Ovary (tissue), 3 donors: ENCODE measurements at regions not wholly inside any gene's neighbourhood (a gene's known extent, or its start where the extent isn't known, plus 50 kb on each side); places are given as distances from the start of the nearest gene placed in this dataset.

Experiments used
- EP300 ChIP-seq: sonication (generic); formaldehyde crosslinking; IDR thresholded peaks from one replicate; pipeline ENCODE4 v1.6.1; 2017; ENCODE audit warnings: antibody characterized with exemption
- POLR2A ChIP-seq: fragments of 450-650 bp; IDR thresholded peaks from one replicate; pipeline ENCODE4 v1.6.1; 2017; ENCODE audit warnings: antibody characterized with exemption, mild to moderate bottlenecking, moderate library complexity
- TF ChIP-seq, protein P1 (sequence below), 3 donors: fragments of 450-650 bp in 2 of 3; fragments of 200-600 bp in 1 of 3; IDR thresholded peaks; one replicate each; pipeline versions ENCODE4 v1.5.1 to v1.8.0; 2016 to 2022; ENCODE audit warnings: antibody characterized with exemption in 3 of 3, mild to moderate bottlenecking in 1 of 3
- donor health status: DM: no; HTN: no; CAD: no.

DNA sequence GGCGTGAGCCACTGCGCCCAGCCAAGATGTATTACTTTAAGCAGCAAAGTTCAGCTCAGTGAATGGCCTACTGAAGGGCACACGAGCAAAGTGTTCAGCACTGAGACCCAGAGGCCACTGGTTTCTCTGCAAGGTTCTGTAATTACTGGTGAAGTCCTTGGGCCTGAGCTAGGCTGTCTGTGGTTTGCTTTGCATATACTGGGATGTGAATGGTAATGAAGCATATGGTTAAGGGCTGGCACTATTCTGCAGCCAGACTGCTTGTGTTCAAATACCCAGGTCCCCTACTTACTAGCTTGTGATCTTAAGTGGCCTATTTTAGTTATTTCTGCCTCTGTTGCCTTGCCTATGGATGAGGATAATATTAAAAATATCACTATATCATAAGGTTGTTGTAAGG lies 72.0 kb downstream of the LLPH start:
- TF ChIP-seq POLR2A (no peak), EP300 (no peak)
- TF ChIP-seq, protein P1, sequence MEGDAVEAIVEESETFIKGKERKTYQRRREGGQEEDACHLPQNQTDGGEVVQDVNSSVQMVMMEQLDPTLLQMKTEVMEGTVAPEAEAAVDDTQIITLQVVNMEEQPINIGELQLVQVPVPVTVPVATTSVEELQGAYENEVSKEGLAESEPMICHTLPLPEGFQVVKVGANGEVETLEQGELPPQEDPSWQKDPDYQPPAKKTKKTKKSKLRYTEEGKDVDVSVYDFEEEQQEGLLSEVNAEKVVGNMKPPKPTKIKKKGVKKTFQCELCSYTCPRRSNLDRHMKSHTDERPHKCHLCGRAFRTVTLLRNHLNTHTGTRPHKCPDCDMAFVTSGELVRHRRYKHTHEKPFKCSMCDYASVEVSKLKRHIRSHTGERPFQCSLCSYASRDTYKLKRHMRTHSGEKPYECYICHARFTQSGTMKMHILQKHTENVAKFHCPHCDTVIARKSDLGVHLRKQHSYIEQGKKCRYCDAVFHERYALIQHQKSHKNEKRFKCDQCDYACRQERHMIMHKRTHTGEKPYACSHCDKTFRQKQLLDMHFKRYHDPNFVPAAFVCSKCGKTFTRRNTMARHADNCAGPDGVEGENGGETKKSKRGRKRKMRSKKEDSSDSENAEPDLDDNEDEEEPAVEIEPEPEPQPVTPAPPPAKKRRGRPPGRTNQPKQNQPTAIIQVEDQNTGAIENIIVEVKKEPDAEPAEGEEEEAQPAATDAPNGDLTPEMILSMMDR (IDR thresholded peaks at IDR 0.05) = no peak
